GM04504 (cell line): ENCODE measurements at regions not wholly inside any gene's neighbourhood (a gene's known extent, or its start where the extent isn't known, plus 50 kb on each side); places are given as distances from the start of the nearest gene placed in this dataset.
A peak's percentile ranks its signal among the peaks of the same experiment; 100 is the strongest.
"Not testable (repeated sequence)": the region's sequence is repeated elsewhere in the genome, so short reads cannot be mapped to it uniquely, and the experiment has no call there.

Source experiments
- DNase-seq: peaks from one replicate; pipeline ENCODE4 v3.0.0-alpha.2; 2012; ENCODE audit warnings: low read depth

DNA sequence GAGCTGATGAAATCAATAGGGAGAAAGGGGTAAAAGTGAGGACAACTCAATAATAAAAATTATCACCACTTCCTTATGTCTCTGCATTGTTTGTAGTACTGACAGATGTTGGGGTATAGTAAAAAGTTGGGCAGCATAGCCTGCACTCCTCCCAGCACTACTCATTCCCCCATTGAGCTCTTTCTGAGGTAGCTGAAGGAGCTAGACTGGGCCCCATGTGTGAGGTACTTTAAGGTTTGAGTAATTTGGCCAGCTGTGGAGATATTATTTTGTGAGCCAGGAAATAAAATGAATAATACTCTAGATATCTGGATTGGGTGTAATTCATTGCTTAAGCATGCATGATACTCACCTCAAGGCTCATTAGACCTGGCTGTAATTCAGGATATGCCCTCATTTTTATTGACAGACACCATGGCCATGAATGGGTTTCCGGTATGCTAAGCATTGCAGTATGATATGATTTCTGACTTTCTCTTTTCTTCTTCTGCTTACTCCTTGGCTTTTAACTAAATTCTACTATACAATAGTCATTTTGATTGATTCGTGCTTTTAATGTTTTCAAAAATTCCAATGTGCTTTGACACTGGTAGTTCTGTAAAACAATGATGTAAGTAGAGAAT lies 283.9 kb upstream of the RIMS1 start:
- DNase-seq: peak; percentile 82

DNA sequence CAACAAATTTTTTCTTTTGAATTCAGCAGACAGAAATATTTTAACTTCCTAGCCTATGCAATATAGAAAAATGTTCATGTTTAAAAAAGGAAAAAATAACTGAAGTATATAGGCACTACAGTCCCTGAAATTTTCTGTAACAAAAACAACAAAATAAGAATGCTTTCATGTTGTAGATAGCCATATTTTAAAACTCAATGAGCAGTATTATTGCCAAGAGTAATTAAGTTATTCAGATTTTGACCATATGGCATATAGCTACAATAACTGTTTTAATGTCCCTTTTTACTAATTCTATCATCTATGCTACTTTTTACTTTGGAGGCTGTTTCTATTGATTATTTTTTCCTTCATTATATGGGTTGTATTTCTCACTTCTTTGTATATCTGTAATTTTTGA lies 283.3 kb upstream of the RIMS1 start:
- DNase-seq: no peak

DNA sequence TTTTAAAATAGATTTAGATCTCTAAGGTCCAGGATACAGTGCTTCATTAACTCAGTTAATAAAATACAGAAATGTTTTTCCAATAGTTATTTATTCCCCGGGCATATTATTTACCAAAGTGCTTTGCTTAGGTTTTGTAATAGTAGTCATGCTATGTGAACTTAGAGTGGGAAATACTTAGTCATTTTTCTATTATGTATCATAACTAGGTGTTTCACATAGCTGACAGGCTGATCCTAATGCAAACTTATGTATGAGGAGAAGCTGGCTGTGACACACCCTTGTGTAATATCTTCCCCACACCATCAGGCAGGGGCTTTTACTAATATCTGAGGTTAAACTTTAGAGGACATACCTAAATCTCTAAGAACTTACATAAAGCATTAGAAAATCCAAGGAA lies 277.7 kb upstream of the RIMS1 start:
- peak; percentile 0 for DNase-seq

DNA sequence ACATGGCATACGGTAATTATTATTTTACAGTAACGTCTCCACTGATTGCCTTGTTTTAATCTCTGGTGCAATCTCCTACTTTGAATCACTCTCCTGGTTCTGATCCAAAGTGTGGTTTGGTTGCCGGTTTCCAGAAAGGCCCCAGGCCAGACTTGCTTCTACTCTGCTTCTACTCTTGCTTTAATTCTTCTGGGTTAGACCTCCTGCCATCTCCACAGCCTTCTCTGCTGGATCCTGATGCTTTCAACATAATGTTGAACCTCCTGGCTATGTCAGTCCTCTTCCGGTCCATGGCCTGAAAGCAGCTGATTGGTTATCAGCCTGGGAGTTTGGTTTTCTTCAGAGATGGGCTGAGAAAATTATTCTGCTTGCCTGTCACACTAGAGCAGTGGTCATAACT lies 266.5 kb upstream of the RIMS1 start:
- DNase-seq: peak; percentile 23

DNA sequence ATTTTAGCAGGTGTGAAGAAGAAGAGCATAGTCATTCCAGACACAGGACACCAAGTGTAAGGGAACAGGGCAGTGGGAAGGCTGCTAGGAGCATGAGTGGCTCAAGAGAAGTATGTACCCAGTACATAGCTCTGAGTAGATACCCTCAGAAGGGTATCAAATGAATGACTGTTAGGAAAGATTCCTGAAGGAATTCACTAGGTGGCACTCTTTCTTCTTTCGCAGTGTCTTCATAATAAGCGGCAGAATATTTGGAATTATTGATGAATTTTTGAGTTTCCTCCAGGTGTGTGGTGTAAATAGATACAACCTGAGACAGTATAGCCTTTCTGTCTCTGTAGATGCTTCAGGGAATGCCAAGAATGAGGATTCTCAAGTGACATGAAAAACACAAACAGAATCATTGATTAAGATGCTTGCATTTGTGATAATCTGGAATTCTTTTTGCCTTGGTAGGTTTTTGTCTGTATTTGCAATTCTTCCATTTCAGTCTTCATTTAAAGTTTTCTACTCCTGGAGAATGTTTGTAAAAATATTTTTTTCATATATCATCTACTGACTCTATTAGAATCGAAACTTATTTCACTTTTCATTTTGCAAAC lies 264.3 kb upstream of the RIMS1 start:
- peak; percentile 1 for DNase-seq

DNA sequence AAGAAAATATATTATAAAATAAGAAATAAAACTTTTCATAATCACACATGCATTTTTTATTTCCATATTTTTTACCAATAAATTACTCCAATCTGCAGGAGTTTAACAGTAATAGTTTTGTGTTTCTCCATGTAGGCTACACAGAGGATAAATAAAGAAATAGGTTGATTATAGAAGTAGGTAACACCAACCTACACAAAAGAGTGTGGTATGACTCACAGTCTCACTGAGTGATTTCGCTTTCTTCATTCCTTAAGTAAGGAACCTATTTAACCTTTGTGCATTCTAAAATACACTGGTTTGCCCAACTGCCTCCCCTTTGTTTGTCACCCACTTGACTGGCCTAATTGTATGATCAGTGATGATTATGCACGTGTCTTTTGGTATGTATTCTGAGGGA lies 244.2 kb upstream of the RIMS1 start:
- DNase-seq: no peak

DNA sequence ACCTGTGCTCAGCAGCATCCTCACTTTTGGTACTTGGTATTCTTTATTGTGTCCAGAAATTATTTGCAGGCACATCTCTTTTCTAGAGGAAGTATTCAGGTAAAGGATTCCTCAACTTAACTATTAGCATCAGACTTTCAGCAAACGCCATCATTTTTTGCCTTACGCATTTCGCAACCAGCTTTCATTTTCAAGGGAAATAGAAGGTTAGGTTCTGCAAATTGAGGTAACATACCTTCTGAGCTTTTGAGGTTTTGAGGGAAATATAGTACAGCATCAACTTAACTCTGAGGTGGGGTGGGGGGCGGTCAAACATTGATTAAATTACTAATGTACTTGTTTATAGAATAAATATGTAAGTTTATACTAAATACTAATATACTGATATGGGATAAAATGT lies 243.6 kb upstream of the RIMS1 start:
- no peak for DNase-seq

DNA sequence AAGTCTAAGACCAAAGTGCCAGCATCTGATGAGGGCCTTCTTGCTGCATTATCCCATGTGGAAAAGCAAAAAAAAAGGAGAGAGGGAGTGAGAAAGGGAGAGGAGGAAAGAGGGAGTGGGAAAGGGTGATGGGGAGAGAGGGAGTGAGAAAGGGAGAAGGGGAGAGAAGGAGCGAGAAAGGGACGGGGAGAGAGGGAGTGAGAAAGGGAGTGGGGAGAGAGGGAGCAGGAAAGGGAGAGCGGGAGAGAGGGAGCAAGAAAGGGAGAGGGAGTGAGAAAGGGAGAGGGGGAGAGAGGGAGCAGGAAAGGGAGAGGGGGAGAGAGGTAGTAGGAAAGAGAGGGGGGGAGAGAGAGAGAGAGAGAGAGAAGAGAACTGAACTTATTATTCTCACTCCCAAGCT lies 241.1 kb upstream of the RIMS1 start:
- no peak for DNase-seq

DNA sequence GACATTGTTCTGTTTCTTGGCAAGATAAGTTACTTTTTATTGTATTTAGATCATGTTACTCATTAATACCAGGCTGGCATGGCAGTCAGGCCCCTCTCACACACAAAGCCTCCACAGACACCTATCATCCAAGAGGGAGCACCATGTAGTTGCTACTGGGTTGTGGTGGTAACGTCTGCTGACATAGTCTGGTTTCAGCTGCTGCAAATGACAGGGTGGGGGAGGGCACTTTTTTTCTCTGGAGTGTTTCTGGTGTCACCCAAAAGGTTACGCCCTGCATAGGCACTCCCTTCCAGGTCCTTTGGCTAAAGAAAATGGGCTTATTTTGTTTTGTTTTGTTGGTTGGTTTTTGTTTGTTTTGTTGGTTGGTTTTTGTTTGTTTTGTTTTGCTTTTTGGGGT lies 236.4 kb upstream of the RIMS1 start:
- DNase-seq: no peak

DNA sequence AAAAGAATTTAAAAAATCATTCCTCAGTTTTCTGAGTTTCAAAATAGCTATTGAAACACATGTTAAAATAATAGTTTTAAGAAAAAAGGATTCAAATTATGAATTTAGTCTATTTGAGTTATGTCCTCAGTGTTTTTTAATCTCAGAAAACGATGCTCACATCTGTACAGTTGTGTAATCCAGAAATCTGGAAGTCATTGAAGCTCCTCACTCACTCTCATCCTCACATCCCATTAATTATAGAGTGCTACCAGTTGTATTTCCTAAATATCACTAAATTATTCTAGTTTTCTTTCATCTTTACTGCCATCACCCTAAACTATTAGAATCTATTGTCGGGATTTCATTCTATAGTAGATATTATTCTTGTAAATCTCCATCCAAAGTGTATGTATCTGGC lies 234.7 kb upstream of the RIMS1 start:
- DNase-seq: no peak

DNA sequence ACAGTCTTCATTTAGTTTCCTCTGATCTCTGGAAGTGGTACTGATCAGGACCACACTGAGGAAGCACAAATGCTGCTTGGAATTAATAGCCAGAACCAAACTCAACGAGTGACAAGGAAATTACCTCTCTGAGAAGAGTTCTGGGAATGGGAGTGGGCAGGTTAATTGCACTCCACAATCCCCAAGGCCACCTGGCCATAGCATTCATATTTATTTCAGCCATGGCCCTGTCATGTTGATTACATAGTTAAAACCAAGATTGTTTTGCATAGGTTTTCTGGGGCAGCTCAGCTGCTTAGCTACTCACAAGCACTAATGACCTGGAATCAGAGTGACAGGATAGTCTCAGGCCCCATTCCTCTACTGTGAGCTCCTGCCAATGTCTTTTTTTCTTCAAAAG lies 230.2 kb upstream of the RIMS1 start:
- no peak for DNase-seq

DNA sequence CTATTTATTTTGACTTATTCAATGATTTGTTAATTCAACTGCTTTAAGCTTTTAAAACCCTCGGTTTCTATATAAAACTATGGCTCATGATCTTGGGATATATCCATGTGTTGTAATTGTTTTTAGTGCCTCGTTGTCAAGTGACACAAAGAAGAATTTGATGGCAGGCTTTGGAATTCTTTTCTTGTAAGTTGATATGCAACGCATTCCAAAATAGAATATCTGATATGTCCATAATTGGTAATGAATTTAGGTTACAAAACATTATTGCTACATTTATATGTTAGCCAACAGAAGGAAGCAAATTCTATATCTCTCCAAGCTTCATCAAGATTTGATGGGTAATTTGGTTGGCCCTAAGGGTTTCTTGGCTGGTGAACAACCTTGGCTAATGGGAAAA lies 220.4 kb upstream of the RIMS1 start:
- peak; percentile 17 for DNase-seq

DNA sequence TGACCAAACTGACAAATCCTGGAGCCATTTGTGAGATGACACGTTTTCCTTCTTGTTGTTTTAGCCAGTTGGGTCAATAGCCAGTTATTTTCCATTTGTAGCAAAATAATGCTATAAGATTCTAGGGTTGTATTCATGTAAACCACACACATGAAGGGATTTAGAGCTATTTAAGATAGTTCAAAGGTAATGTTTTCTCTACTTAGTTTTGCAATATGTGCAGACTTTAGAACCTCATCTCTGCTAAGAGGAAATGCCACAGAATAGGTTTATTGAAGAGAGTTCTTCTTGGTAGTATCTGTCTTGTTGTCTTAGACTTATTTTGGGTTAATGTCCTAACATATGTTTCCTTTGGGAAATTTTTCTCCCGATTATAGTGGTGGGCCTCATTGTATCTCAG lies 213.5 kb upstream of the RIMS1 start:
- no peak for DNase-seq

DNA sequence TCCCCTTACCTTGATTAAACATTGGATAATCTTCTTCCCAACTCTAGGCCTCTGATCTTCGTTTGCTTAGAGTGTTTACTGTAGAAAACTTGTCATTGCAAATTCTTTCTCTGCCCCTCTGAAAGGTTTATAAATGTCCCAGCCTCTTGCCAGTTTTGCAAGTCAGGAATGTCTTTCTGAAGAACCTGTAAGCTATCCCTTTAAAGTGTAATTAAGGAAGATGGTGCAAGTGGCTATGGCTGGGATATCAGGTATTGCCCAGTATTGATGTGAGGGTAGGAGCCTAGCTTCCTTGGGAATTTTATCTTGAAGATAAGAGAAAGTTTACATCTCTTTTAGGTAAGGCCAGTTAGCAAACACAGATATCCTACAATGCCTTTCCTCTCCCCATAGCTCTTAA lies 211.0 kb upstream of the RIMS1 start:
- DNase-seq: no peak

DNA sequence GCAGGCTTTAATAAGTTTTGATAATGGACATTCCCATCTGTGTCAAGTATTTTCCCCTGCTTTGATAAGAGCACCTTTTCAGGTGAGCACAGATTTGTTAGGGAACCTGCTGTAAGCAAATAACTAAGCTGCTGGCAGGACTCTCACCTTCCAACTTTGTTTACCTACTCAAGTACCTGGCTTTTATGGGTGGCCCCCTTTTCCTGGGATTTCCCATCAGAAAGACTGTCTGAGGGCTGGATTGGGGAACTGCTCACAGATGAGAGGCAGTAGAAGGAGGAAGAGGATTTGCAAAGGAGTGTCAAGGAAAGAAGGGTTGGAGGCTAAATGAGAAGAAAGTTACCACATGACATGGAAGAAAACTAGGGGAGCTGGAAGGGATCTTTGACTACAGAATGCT lies 210.1 kb upstream of the RIMS1 start:
- DNase-seq: no peak

DNA sequence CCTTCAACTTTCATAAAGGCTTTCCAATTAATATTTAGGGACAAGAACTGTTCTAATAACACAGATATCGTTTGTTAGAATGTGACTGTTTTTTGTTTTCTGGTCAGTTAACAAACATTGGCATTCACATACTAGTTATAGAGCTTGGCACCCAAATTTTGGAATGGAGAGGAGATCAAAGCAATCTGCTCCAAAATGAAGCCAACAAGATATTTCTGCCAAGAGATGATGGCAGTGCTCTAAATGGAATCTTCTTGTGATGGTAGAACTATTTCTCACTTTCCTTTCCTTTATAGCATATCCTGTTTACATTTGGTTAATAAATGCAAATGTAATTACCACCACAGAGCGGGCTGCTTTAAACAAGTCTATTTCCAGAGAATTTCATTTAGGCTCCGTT lies 208.3 kb upstream of the RIMS1 start:
- DNase-seq: no peak

DNA sequence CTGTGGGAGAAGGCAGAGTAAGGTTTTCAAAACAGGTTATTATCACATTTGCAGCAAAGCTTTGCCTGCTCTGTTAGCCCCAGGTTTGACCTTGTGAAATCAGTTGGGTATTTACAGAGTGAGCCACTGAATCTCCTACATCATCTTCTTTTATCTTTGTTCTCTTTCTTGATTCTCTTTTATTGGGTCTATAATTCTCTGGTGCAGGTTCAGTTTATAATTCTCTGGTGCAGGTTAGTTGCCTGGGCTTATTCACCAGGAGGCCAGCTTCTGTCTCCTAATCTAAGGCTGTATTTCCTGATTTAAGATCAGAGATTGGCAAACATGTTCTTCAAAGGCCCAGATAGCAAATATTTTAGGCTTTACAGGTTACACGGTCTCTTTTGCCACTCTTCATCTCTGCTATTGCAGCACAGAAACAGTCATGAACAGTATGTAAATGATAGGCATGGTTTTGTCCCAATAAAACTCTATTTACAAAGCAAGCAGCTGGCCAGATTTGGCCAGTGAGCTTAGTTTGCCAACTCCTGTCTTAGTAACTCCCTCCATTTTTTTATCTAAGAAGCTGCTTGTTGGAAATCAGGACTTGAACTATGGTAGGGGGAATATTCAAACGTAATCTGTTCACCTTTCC lies 205.0 kb upstream of the RIMS1 start:
- no peak for DNase-seq

DNA sequence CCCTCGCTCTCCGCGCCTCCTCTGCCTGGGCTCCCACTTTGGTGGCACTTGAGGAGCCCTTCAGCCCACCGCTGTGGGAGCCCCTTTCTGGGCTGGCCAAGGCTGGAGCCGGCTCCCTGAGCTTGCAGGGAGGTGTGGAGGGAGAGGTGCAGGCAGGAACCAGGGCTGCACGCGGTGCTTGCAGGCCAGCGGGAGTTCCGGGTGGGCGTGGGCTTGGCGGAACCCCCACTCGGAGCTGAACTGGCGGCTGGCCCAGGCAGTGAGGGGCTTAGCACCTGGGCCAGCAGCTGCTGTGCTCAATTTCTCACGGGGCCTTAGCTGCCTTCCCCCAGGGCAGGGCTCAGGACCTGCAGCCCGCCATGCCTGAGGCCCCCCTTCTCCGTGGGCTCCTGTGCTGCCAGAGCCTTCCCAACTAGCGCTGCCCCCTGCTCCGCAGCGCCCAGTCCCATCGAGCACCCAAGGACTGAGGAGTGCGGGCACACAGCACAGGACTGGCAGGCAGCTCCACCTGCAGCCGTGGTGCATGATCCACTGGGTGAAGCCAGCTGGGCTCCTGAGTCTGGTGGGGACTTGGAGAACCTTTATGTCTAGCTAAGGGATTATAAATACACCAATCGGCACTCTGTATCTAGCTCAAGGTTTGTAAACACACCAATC lies 200.2 kb upstream of the RIMS1 start:
- not testable (repeated sequence) for DNase-seq

DNA sequence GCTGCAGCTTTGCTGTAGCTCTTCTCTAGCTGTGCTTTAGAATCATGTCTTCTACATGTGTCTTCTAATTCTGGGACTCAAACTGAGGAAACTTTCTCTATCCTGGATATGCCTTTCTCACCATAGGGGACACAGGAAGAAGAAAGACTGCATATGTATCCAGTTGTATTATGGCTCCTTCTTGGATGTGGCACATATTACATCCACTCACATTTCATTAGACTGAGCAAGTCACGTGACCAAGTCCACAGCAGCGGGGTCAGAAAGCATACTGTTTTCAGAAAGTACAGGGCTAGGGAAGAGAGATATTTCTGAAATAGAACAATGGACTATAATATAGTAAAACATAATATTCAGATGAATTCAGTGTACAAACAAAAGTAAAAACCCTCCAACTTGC lies 187.6 kb upstream of the RIMS1 start:
- no peak for DNase-seq

DNA sequence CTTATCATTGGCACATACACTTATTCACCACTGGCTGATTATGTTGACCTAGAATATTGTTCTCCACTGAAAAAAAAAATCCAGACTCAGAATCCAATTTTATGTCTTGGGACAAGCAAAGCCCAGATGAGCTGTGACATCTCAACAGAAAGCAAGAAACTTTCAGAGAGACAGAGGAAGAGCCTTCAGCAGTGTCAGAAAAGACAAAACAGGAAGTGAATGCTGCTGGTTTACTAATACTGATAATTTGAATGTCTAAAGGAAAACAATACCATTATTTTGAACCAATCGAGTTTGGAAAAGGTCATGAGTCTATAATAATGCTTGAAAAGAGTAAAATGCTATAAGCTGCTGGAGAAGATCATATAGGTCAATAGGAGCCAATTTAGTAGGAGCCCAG lies 179.8 kb upstream of the RIMS1 start:
- DNase-seq: no peak

DNA sequence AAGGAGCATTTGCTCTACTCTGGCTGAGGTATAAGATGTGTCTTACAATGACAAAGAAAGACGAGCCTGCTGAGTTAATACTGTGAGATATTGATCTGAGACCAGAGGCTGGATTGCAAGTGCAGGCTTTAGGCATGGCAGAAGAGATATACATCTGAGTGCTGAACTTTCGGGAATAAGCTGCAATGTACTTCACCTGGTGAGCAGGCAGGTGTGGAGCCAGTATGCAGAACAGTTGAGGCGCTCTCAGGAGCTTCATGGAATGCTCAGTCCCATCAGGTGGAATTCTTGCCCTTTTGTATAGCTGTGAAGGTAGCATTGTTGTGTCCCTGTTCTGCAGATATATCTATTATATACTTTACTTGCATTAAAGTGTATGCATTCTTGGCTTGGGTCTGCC lies 179.3 kb upstream of the RIMS1 start:
- DNase-seq: no peak

DNA sequence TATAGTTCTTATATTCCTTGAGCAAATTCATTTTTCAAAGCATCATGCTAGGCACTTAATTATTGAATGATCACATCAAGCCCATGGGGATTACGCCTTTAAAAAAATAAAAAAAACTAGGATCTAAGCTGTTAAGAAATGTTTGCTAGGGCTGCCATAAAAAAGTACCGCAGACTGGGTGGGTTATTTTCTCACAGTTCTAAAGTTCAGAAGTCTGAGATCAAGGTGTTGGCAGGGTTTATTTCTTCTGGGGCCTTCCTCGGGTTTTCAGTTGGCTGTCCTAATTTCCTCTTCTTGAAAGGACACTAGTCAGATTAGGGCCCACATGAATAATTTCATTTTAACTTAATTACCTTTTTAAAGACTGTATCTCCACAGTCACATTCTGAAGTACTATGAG lies 165.6 kb upstream of the RIMS1 start:
- no peak for DNase-seq

DNA sequence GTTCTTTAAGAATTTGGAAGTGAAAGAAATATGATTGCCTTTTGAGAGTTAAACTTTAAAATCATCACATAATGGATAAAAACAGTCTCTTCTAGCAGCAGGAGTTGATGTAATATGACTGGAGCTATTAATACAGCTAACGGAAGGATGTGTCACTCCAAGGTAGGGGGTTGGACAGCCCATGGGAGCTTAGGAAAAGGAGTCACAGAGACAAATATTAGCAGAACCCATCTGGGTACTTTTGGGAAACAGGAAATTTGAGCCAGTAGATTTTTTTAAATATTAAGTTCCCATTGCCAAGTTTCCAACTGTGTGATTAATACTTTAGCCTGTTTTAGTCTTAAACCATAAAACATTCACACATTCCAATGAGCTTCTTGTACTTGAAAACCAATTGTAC lies 164.7 kb upstream of the RIMS1 start:
- peak; percentile 53 for DNase-seq

DNA sequence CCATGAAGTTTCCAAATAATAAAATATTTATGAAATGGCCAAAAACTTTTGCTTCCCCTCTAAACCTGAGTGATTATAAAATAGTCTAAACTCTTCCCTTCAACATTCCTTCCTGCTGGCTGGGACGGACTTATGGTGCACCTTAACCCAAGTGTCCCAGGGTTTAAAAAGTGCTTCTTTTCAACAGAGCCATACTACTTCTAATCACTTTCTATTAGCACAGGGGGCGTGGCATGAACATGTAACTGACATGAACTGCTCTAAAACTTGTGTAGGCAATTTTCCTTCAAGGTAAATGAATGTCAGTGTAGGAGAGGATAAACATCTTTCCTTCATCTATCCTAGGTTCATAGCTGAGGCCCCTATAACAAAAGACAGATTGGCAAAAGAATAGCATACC lies 163.6 kb upstream of the RIMS1 start:
- no peak for DNase-seq
